ENCODE measurements at regions not wholly inside any gene's neighbourhood (a gene's known extent, or its start where the extent isn't known, plus 50 kb on each side); places are given as distances from the start of the nearest gene placed in this dataset.

DNA sequence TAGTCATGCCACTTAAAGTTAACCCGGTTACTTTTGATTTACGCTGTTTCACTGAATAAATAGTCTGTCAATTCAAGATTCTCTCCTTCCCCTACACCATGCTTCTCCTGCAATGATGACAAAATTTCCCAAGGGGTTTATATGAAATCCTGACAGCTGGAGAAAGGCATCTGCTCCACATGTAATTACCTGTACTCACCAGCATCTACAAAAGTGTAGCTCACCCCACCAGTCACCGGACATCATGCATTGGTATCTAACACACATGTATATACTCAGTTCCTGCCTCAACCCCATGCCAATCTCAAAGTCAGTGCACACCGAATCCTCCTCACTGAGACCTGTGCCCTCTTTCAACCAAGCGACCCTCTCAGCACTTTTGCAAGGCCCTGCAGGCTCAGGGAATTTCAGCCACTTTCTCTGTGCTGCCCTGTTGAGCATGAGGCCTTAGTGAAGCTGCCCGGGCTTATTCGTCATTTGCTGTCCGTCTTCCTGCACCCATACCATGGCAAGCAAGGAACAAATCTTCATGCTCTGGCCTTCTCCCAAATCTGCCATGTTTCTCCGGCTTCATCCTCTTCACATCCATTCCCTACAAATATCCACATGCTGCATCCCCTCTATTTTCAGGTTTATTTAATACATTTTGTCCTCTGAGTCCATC is 131.6 kb downstream of the SEC23A start:
- Histone ChIP-seq H3K23ac (ENCODE audit: insufficient read length) (no peak overlapping the region), H3K4me1 (replicated peaks in 1 of 4; ENCODE audit: control insufficient read depth in 3 of 4, insufficient read depth in 4 of 4, low read length in 3 of 4) (no peaks in the 10 kb centered on the region), H3K14ac (ENCODE audit: insufficient read length) (no peak overlapping the region), H4K8ac (ENCODE audit: extremely low read depth, insufficient read depth, low read length) (no peak overlapping the region), H3K27me3 (replicated peaks in 1 of 4; ENCODE audit: control insufficient read depth in 3 of 4, extremely low read depth in 1 of 4, insufficient read depth in 3 of 4, low read length in 3 of 4) (no peaks in the 10 kb centered on the region), H2BK120ac (replicated peaks; ENCODE audit: low read depth, low read length) (no peak overlapping the region), H4K5ac (ENCODE audit: insufficient read length, low read depth, low read length) (no peak overlapping the region), H3K79me1 (ENCODE audit: low read depth, low read length) (no peaks in the 10 kb centered on the region), H3K9me3 (ENCODE audit: insufficient read depth in 2 of 2, low read depth in 1 of 2, low read length in 1 of 2) (no peaks in the 10 kb centered on the region), H3K56ac (replicated peaks; ENCODE audit: insufficient read length, low read depth, low read length) (no peak overlapping the region), H3K9ac (replicated peaks in 1 of 4; ENCODE audit: extremely low read depth in 1 of 4, low read depth in 3 of 4, low read length in 3 of 4) (no peak overlapping the region), H3K36me3 (ENCODE audit: control insufficient read depth in 2 of 4, insufficient read depth in 4 of 4, low read length in 3 of 4) (no peaks in the 10 kb centered on the region), H2AK5ac (ENCODE audit: low read depth, low read length) (no peak overlapping the region), H2BK20ac (ENCODE audit: low read length) (no peak overlapping the region), H3K4ac (replicated peaks; ENCODE audit: insufficient read length, low read depth, low read length) (no peak overlapping the region), H3K27ac (ENCODE audit: low read depth, low read length) (no peak overlapping the region), H3K18ac (ENCODE audit: extremely low read depth, low read length) (no peak overlapping the region), H2AFZ (ENCODE audit: low read length) (peak overlapping the region; percentile 50; the same call in 1 of the 2 replicates), H2BK5ac (ENCODE audit: low read depth, low read length) (no peak overlapping the region), H4K20me1 (replicated peaks in 1 of 2; ENCODE audit: control insufficient read depth in 1 of 2, insufficient read depth in 2 of 2, low read length in 2 of 2) (no peaks in the 10 kb centered on the region), H4K91ac (replicated peaks; ENCODE audit: insufficient read length, low read length) (no peak overlapping the region), H2BK15ac (ENCODE audit: low read length) (no peak overlapping the region), H3K79me2 (ENCODE audit: control insufficient read depth in 1 of 2, insufficient read depth in 2 of 2, low read length in 2 of 2) (no peaks in the 10 kb centered on the region), H3K4me2 (ENCODE audit: insufficient read depth in 1 of 2, low read depth in 2 of 2, low read length in 2 of 2) (no peak overlapping the region), H3K23me2 (ENCODE audit: low read depth, low read length) (no peaks in the 10 kb centered on the region), H2BK12ac (ENCODE audit: low read depth, low read length) (no peak overlapping the region), H3K4me3 (ENCODE audit: extremely low read depth in 1 of 4, insufficient read depth in 2 of 4, low read depth in 3 of 4, low read length in 4 of 4) (no peak overlapping the region)
- CTCF ChIA-PET (ENCODE audit: partially characterized antibody): interaction anchor here (0.9 to 1.3 kb wide), 2 partner anchors 10 to 11 kb away, joined by 3 to 4 read pairs; no protein-coding TSS in a partner anchor
- POLR2A ChIA-PET (ENCODE audit: partially characterized antibody): no interaction called here
- no peak for DNase-seq (ENCODE audit: low read depth in 1 of 2, low spot score in 2 of 2)
- TF ChIP-seq, protein P1, sequence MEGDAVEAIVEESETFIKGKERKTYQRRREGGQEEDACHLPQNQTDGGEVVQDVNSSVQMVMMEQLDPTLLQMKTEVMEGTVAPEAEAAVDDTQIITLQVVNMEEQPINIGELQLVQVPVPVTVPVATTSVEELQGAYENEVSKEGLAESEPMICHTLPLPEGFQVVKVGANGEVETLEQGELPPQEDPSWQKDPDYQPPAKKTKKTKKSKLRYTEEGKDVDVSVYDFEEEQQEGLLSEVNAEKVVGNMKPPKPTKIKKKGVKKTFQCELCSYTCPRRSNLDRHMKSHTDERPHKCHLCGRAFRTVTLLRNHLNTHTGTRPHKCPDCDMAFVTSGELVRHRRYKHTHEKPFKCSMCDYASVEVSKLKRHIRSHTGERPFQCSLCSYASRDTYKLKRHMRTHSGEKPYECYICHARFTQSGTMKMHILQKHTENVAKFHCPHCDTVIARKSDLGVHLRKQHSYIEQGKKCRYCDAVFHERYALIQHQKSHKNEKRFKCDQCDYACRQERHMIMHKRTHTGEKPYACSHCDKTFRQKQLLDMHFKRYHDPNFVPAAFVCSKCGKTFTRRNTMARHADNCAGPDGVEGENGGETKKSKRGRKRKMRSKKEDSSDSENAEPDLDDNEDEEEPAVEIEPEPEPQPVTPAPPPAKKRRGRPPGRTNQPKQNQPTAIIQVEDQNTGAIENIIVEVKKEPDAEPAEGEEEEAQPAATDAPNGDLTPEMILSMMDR (IDR thresholded peaks at IDR 0.05; ENCODE audit: control extremely low read depth in 1 of 3, insufficient read depth in 1 of 3, low read depth in 1 of 3, low read length in 3 of 3): peak in 1 of 3 experiments; percentile 3; a peak in 1 of 4 replicates
- TF ChIP-seq ASH2L (IDR thresholded peaks at IDR 0.05; ENCODE audit: low read length): no peak
- WGBS, 2 experiments (ENCODE audit: extremely low coverage in 1 of 2, insufficient coverage in 1 of 2, insufficient read length in 1 of 2, insufficient replicate concordance in 2 of 2, low coverage in 1 of 2, low lambda C conversion rate in 2 of 2, missing lambda C conversion rate in 1 of 2): 91% methylated on average over 9 of the region's 9 CpGs; no CpG with 5 or more reads in 1 of the 2 experiments
- FAIRE-seq: no peak

Measured in H1 (cell line).